ENCODE measurements at regions not wholly inside any gene's neighbourhood (a gene's known extent, or its start where the extent isn't known, plus 50 kb on each side); places are given as distances from the start of the nearest gene placed in this dataset.

DNA sequence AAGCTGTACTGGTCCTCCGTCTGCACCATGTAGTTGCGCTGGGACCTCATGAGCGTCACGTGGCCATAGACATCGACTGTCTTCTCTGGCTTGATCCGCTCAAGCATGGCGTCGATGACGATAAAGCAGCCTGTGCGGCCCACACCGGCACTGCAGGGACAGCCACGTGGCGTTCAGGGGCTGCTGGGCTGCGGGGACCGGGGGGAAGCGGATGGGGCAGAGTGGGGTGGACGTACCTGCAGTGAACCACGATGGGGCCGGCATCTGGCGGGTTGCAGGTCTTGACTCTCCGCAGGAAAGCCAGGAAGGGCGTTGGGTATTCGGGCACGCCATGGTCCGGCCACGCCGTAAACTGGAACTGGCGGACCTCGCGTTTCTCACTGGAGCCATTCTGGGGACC is 128.5 kb downstream of the PTPRS start:
- Mint-ChIP-seq H3K27me3 (ENCODE audit: low read depth) (no peaks in the 10 kb centered on the region), H3K4me1 (no peaks in the 10 kb centered on the region), H3K9me3 (peaks cover 8% of the 10 kb centered on the region), H3K36me3 (peaks cover 49% of the 10 kb centered on the region), H3K27ac (no peak overlapping the region), H3K4me3 (no peak overlapping the region)
- TF ChIP-seq, protein P1, sequence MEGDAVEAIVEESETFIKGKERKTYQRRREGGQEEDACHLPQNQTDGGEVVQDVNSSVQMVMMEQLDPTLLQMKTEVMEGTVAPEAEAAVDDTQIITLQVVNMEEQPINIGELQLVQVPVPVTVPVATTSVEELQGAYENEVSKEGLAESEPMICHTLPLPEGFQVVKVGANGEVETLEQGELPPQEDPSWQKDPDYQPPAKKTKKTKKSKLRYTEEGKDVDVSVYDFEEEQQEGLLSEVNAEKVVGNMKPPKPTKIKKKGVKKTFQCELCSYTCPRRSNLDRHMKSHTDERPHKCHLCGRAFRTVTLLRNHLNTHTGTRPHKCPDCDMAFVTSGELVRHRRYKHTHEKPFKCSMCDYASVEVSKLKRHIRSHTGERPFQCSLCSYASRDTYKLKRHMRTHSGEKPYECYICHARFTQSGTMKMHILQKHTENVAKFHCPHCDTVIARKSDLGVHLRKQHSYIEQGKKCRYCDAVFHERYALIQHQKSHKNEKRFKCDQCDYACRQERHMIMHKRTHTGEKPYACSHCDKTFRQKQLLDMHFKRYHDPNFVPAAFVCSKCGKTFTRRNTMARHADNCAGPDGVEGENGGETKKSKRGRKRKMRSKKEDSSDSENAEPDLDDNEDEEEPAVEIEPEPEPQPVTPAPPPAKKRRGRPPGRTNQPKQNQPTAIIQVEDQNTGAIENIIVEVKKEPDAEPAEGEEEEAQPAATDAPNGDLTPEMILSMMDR (IDR thresholded peaks at IDR 0.05; ENCODE audit: unreplicated experiment), result no peak
- no peak for DNase-seq (ENCODE audit: low spot score in 2 of 2, unreplicated experiment in 2 of 2)

DNA sequence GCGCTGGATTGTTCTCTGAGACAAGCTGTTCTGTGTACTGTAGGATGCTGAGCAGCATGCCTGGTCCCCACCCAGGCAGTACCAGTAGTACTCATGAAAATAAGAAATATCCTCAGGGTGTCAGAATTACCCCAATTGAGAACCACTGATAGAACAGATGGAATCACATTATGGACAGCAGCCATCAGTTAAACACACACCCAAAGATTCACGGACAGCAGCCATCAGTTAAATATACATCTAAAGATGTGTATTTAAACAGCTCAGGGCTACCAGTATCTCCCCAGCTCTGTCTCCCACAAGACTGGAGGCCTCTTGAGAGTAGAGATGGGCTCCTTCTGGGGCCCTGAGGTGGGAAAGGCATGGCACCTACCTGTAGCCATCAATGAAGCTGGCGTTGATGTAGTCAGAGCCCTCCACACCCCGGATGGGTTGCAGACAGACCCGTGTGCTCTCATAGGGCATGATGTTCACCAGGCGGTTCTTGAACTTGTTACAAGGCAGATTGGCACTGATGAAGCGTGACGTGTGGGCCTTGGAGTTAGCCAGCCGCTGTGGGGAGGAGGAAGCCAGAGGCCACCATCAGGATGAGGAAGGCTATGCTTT is 129.3 kb downstream of the PTPRS start:
- Mint-ChIP-seq H3K36me3 (peaks cover 43% of the 10 kb centered on the region), H3K4me3 (no peak overlapping the region), H3K9me3 (peaks cover 5% of the 10 kb centered on the region), H3K27ac (no peak overlapping the region), H3K4me1 (no peaks in the 10 kb centered on the region), H3K27me3 (ENCODE audit: low read depth) (no peaks in the 10 kb centered on the region)
- no peak for DNase-seq (ENCODE audit: low spot score in 2 of 2, unreplicated experiment in 2 of 2)
- TF ChIP-seq, protein P1 (IDR thresholded peaks at IDR 0.05; ENCODE audit: unreplicated experiment), result no peak

DNA sequence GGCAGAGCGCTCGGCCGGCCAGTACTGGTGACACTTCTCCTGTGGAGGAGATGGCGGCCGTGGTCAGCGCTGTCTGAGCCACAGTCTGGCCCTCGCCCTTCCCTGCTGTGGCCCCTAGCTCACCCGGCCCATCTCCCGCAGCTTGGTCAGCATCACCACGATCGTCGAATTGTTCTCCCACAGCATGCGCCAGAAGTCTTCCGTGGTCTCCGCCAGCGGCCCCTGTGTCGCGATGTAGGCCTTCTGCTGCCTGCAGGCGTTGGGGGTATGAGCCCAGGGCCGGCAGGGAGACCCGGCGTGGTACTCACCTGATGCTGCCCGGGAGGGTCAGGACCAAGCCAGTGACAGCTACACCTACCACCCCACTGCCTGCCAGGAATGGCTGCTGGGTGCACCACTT is 130.1 kb downstream of the PTPRS start:
- no peak overlapping the region for H3K4me3 Mint-ChIP-seq
- peaks cover 41% of the 10 kb centered on the region for H3K36me3 Mint-ChIP-seq
- H3K4me1 Mint-ChIP-seq, result no peaks in the 10 kb centered on the region
- H3K27me3 Mint-ChIP-seq (ENCODE audit: low read depth), result no peaks in the 10 kb centered on the region
- TF ChIP-seq, protein P1 (IDR thresholded peaks at IDR 0.05; ENCODE audit: unreplicated experiment), result no peak
- H3K27ac Mint-ChIP-seq, result no peak overlapping the region
- peaks cover 5% of the 10 kb centered on the region for H3K9me3 Mint-ChIP-seq
- no peak for DNase-seq (ENCODE audit: low spot score in 2 of 2, unreplicated experiment in 2 of 2)

GRCh38 chr19:5207806-5208205 is 132.8 kb downstream of the PTPRS start:
- no peak for DNase-seq (ENCODE audit: low spot score in 2 of 2, unreplicated experiment in 2 of 2)
- H3K9me3 Mint-ChIP-seq, result peaks cover 5% of the 10 kb centered on the region
- no peaks in the 10 kb centered on the region for H3K27me3 Mint-ChIP-seq (ENCODE audit: low read depth)
- no peak overlapping the region for H3K4me3 Mint-ChIP-seq
- peaks cover 31% of the 10 kb centered on the region for H3K36me3 Mint-ChIP-seq
- no peak overlapping the region for H3K27ac Mint-ChIP-seq
- H3K4me1 Mint-ChIP-seq, result no peaks in the 10 kb centered on the region
- TF ChIP-seq, protein P1 (IDR thresholded peaks at IDR 0.05; ENCODE audit: unreplicated experiment), result no peak

DNA sequence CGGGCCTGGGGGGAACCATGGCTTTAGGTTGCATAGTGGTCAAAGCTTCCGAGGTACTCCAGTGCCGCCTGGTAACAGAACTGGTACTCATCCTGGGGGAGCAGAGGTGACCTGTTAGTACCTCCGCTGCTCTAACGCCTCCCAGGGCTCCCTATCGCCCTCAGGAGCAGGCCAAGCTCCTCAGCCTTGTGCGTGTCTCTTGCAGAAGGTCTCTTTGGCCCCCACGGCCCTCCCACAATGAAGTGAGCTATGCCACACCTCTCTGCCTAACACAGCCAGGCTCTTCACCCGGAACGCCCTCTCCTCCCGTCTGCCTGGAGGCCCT is 133.9 kb downstream of the PTPRS start:
- Mint-ChIP-seq H3K36me3 (peaks cover 26% of the 10 kb centered on the region), H3K27me3 (ENCODE audit: low read depth) (no peaks in the 10 kb centered on the region), H3K4me1 (no peaks in the 10 kb centered on the region), H3K9me3 (peaks cover 8% of the 10 kb centered on the region), H3K4me3 (no peak overlapping the region), H3K27ac (no peak overlapping the region)
- TF ChIP-seq, protein P1 (IDR thresholded peaks at IDR 0.05; ENCODE audit: unreplicated experiment), result no peak
- DNase-seq (ENCODE audit: low spot score in 2 of 2, unreplicated experiment in 2 of 2), result no peak

Data from mesothelial cell of epicardium (in vitro differentiated cells).